Gastrocnemius medialis (tissue), 4 donors: ENCODE measurements at regions not wholly inside any gene's neighbourhood (a gene's known extent, or its start where the extent isn't known, plus 50 kb on each side); places are given as distances from the start of the nearest gene placed in this dataset.

Source experiments
- ATAC-seq, 2 donors: fragments of 150-250 bp; one replicate each; pipeline ENCODE4 v1.9.1; 2016
- DNase-seq, 2 donors: peaks; one replicate each; pipeline ENCODE4 v3.0.0-alpha.2; 2019
- H3K27ac ChIP-seq, 4 donors: fragments of 200-600 bp; sonication (generic); 1 replicate in 1 of 4; 2 replicates in 3 of 4; pipeline ENCODE4 v1.5.1; 2016 to 2018; ENCODE audit warnings: mild to moderate bottlenecking in 2 of 4, moderate library complexity in 1 of 4
- H3K27me3 ChIP-seq, 3 donors: fragments of 200-600 bp; sonication (generic) in 2 of 3; 1 replicate in 1 of 3; 2 replicates in 2 of 3; pipeline versions ENCODE4 v1.5.1 to v1.6.0; 2016 to 2019; ENCODE audit warnings: mild to moderate bottlenecking in 1 of 3, moderate library complexity in 1 of 3
- H3K36me3 ChIP-seq, 2 donors: fragments of 200-600 bp; sonication (generic) in 1 of 2; one replicate each; pipeline ENCODE4 v1.5.1; 2017 to 2018
- H3K4me1 ChIP-seq, 2 donors: fragments of 200-600 bp; sonication (generic) in 1 of 2; one replicate each; pipeline ENCODE4 v1.5.1; 2016 to 2017; ENCODE audit warnings: mild to moderate bottlenecking in 2 of 2
- H3K4me3 ChIP-seq, 4 donors: fragments of 200-600 bp; sonication (generic) in 3 of 4; 1 replicate in 1 of 4; 2 replicates in 3 of 4; pipeline ENCODE4 v1.5.1; 2016 to 2019; ENCODE audit warnings: mild to moderate bottlenecking in 2 of 4
- H3K9me3 ChIP-seq, 3 donors: fragments of 200-600 bp; sonication (generic) in 2 of 3; 1 replicate in 1 of 3; 2 replicates in 2 of 3; pipeline ENCODE4 v1.5.1; 2016 to 2019
- POLR2A ChIP-seq, 2 donors: fragments of 450-650 bp; IDR thresholded peaks; one replicate each; pipeline ENCODE4 v1.6.1; 2017; ENCODE audit warnings: antibody characterized with exemption in 2 of 2, mild to moderate bottlenecking in 2 of 2, moderate library complexity in 2 of 2
- in situ Hi-C, 4 donors: fragments of 200-750 bp; cut with MboI; loops; one replicate each; pipeline versions ENCODE4 v1.15.0 to v1.8.0; 2017; ENCODE audit warnings: low sequenced_read_pairs in 4 of 4
- intact Hi-C: fragments of 100-400 bp; cut with DNase I; formaldehyde crosslinking; loops from one replicate; pipeline ENCODE4 v1.15.1; 2023; ENCODE audit warnings: low total_unique reads
- TF ChIP-seq, protein P1 (sequence below), 5 experiments: fragments of 450-650 bp in 3 of 5; fragments of 200-600 bp in 2 of 5; sonication (generic) in 2 of 5; IDR thresholded peaks in 4 of 5; conservative IDR thresholded peaks in 1 of 5; 1 replicate in 4 of 5; 2 replicates in 1 of 5; pipeline ENCODE4 v1.5.1; 2016 to 2019; ENCODE audit warnings: antibody characterized with exemption in 5 of 5, mild to moderate bottlenecking in 3 of 5, moderate library complexity in 3 of 5

DNA sequence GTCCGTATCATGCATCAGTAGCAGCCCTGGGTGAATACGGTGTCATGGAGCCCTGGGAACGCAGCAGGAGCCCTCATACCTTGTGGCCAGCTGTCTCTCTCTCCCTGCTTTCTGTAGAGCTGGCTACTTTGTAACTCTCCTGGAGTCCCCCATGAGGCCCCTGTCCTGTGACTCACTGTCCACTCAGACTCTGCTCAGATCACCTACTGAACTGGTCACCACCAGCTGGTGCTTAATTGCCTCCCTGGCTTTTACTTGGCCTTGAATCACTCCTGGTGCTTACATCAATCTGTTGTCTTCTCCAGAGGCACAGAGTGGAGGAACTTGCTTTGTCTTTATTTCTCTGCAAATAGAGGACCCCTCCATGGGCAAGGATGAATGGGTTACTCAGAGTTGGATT is 172.7 kb downstream of the HRH4 start:
- in situ Hi-C loops, result no loop called here
- ATAC-seq (no peak), DNase-seq (no peak)
- H3K4me1 ChIP-seq, result peaks cover 5 to 7% of the 10 kb centered on the region in 2 donors
- TF ChIP-seq, protein P1, sequence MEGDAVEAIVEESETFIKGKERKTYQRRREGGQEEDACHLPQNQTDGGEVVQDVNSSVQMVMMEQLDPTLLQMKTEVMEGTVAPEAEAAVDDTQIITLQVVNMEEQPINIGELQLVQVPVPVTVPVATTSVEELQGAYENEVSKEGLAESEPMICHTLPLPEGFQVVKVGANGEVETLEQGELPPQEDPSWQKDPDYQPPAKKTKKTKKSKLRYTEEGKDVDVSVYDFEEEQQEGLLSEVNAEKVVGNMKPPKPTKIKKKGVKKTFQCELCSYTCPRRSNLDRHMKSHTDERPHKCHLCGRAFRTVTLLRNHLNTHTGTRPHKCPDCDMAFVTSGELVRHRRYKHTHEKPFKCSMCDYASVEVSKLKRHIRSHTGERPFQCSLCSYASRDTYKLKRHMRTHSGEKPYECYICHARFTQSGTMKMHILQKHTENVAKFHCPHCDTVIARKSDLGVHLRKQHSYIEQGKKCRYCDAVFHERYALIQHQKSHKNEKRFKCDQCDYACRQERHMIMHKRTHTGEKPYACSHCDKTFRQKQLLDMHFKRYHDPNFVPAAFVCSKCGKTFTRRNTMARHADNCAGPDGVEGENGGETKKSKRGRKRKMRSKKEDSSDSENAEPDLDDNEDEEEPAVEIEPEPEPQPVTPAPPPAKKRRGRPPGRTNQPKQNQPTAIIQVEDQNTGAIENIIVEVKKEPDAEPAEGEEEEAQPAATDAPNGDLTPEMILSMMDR (IDR thresholded peaks at IDR 0.05 in 4 of 5, conservative IDR thresholded peaks at IDR 0.05 in 1 of 5), result no peak
- no peak for TF ChIP-seq POLR2A (IDR thresholded peaks at IDR 0.05)
- no peak overlapping the region for H3K4me3 ChIP-seq
- H3K36me3 ChIP-seq, result no peaks in the 10 kb centered on the region
- intact Hi-C loops, result no loop called here
- H3K27ac ChIP-seq, result no peak overlapping the region
- H3K9me3 ChIP-seq, result no peaks in the 10 kb centered on the region
- H3K27me3 ChIP-seq, result no peaks in the 10 kb centered on the region

DNA sequence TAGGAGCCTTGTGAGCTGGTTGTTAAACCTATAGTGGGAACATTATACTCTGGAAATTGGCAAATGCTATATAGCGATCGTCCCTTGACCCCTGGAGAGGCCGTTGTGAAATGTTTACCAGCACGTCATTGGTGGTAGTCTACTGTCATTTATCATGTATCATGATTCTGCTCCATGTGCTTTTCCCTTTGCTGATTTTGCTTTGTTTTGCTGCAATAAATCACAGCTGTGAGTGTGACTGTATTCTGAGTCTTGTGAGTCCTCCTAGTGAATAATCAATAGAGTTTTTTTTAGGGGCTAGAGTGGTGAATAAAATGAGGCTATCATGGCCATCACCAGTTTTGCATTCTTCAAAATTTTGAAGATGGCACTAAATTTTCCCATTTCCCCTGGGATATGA is 189.1 kb downstream of the HRH4 start:
- H3K36me3 ChIP-seq, result no peaks in the 10 kb centered on the region
- no peaks in the 10 kb centered on the region for H3K27me3 ChIP-seq
- no peak overlapping the region for H3K27ac ChIP-seq
- DNase-seq (no peak), ATAC-seq (no peak)
- H3K9me3 ChIP-seq, result no peaks in the 10 kb centered on the region
- no peak overlapping the region for H3K4me3 ChIP-seq
- H3K4me1 ChIP-seq, result no peaks in the 10 kb centered on the region
- intact Hi-C loops, result no loop called here
- TF ChIP-seq, protein P1 (IDR thresholded peaks at IDR 0.05 in 4 of 5, conservative IDR thresholded peaks at IDR 0.05 in 1 of 5), result no peak
- no peak for TF ChIP-seq POLR2A (IDR thresholded peaks at IDR 0.05)
- in situ Hi-C loops, result no loop called here

DNA sequence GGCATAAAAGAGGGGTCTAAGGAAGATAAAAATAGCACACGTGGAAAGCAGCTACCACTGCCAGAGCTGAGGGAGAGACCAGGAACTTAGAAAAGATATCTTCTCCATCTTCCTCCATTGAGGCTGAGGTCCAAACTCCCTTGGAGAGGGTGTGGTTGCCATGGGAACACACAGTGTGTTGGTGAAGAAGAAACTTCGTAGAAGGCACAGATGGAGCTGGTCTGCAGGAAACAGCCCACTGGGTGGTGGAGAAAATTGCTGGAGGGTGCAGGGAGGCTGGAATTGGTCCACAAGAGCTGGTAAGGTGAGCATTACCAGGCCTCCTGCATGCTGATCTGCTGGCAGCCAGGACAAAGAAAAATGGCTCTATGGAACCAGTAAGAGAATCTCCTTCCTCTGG is 191.0 kb downstream of the HRH4 start:
- H3K27me3 ChIP-seq, result no peaks in the 10 kb centered on the region
- H3K36me3 ChIP-seq, result no peaks in the 10 kb centered on the region
- TF ChIP-seq, protein P1 (IDR thresholded peaks at IDR 0.05 in 4 of 5, conservative IDR thresholded peaks at IDR 0.05 in 1 of 5), result no peak
- no peak for TF ChIP-seq POLR2A (IDR thresholded peaks at IDR 0.05)
- no peak for DNase-seq
- intact Hi-C loops (no loop called here), in situ Hi-C loops (no loop called here)
- no peak overlapping the region for H3K27ac ChIP-seq
- no peak for ATAC-seq
- no peaks in the 10 kb centered on the region for H3K4me1 ChIP-seq
- H3K4me3 ChIP-seq, result no peak overlapping the region
- no peaks in the 10 kb centered on the region for H3K9me3 ChIP-seq

DNA sequence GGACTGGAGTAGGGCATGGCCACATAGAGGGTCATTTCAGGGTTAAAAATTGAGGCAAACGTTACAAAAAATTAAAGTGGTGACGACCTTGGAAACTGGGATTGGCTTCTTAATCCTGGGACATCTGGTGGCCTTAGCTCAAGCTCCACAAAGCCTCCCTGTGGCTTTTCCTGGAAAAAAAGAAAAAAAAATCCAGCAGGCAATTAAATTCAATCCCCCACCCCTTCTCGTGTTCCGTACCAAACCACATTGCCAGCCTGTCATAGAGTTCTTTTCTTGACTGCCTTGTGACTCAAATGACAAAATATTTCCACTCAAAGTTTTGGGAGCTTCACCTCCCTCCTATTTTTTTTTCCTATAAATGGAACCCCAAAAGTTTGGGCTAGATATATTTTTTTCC is 195.6 kb downstream of the HRH4 start:
- intact Hi-C loops, result no loop called here

More for the DNA sequence above, 195.6 kb downstream of the HRH4 start:
- DNase-seq (no peak), ATAC-seq (no peak)
- no peak for TF ChIP-seq POLR2A (IDR thresholded peaks at IDR 0.05)
- TF ChIP-seq, protein P1 (IDR thresholded peaks at IDR 0.05 in 4 of 5, conservative IDR thresholded peaks at IDR 0.05 in 1 of 5), result no peak
- Histone ChIP-seq H3K36me3 (no peaks in the 10 kb centered on the region), H3K4me3 (no peak overlapping the region), H3K27me3 (peaks cover 0 to 3% (median 0%) of the 10 kb centered on the region in 3 donors), H3K27ac (no peak overlapping the region), H3K4me1 (no peaks in the 10 kb centered on the region), H3K9me3 (no peaks in the 10 kb centered on the region)
- in situ Hi-C loops, result no loop called here
